ENCODE measurements at regions not wholly inside any gene's neighbourhood (a gene's known extent, or its start where the extent isn't known, plus 50 kb on each side); places are given as distances from the start of the nearest gene placed in this dataset.

- DNase-seq: no peak
- intact Hi-C loops (cut with DNase I, micrococcal nuclease): no loop called here
- TF ChIP-seq CTCF (IDR thresholded peaks at IDR 0.05): no peak
- H3K4me3 ChIP-seq: no peak overlapping the region
- no peaks in the 10 kb centered on the region for H3K4me1 ChIP-seq (ENCODE audit: low read depth)
- no peaks in the 10 kb centered on the region for H3K36me3 ChIP-seq (ENCODE audit: low read depth)
- no peak for ATAC-seq
- H3K9me3 ChIP-seq: no peaks in the 10 kb centered on the region
Observed at GRCh38 chr5:138659561-138659960, 84.4 kb upstream of the HSPA9 start.

GRCh38 chr5:138659121-138659520 is 83.9 kb upstream of the HSPA9 start:
- ATAC-seq: no peak
- Histone ChIP-seq H3K36me3 (ENCODE audit: low read depth) (no peaks in the 10 kb centered on the region), H3K9me3 (no peaks in the 10 kb centered on the region), H3K4me1 (ENCODE audit: low read depth) (peaks cover under 1% of the 10 kb centered on the region), H3K4me3 (no peak overlapping the region)
- TF ChIP-seq CTCF (IDR thresholded peaks at IDR 0.05): no peak
- no peak for DNase-seq
- intact Hi-C loops (cut with DNase I, micrococcal nuclease): no loop called here

GRCh38 chr5:138658676-138659075 is 83.5 kb upstream of the HSPA9 start:
- no peaks in the 10 kb centered on the region for H3K9me3 ChIP-seq
- intact Hi-C loops (cut with DNase I, micrococcal nuclease): no loop called here
- ATAC-seq (no peak), DNase-seq (no peak)
- TF ChIP-seq CTCF (IDR thresholded peaks at IDR 0.05): no peak
- H3K4me3 ChIP-seq: no peak overlapping the region
- H3K4me1 ChIP-seq (ENCODE audit: low read depth): peaks cover 2% of the 10 kb centered on the region
- H3K36me3 ChIP-seq (ENCODE audit: low read depth): no peaks in the 10 kb centered on the region

GRCh38 chr5:138657360-138657759 is 82.2 kb upstream of the HSPA9 start:
- TF ChIP-seq CTCF (IDR thresholded peaks at IDR 0.05): no peak
- intact Hi-C loops (cut with DNase I, micrococcal nuclease): no loop called here

GRCh38 chr5:138656916-138657315 is 81.7 kb upstream of the HSPA9 start:
- Histone ChIP-seq H3K4me1 (ENCODE audit: low read depth) (peaks cover 2% of the 10 kb centered on the region), H3K4me3 (no peak overlapping the region), H3K9me3 (no peaks in the 10 kb centered on the region), H3K36me3 (ENCODE audit: low read depth) (no peaks in the 10 kb centered on the region)
- TF ChIP-seq CTCF (IDR thresholded peaks at IDR 0.05): no peak
- no peak for ATAC-seq
- intact Hi-C loops (cut with DNase I, micrococcal nuclease): no loop called here
- DNase-seq: no peak

More at GRCh38 chr5:138657360-138657759, 82.2 kb upstream of the HSPA9 start:
- H3K36me3 ChIP-seq (ENCODE audit: low read depth): no peaks in the 10 kb centered on the region
- peaks cover 2% of the 10 kb centered on the region for H3K4me1 ChIP-seq (ENCODE audit: low read depth)
- H3K4me3 ChIP-seq: no peak overlapping the region
- DNase-seq (no peak), ATAC-seq (no peak)
- H3K9me3 ChIP-seq: no peaks in the 10 kb centered on the region

- H3K9me3 ChIP-seq: no peaks in the 10 kb centered on the region
- no peak overlapping the region for H3K4me3 ChIP-seq
- ATAC-seq (no peak), DNase-seq (no peak)
- intact Hi-C loops (cut with DNase I, micrococcal nuclease): no loop called here
- H3K4me1 ChIP-seq (ENCODE audit: low read depth): peaks cover 2% of the 10 kb centered on the region
- no peak for TF ChIP-seq CTCF (IDR thresholded peaks at IDR 0.05)
- no peaks in the 10 kb centered on the region for H3K36me3 ChIP-seq (ENCODE audit: low read depth)
Observed at GRCh38 chr5:138655530-138656190, 80.5 kb upstream of the HSPA9 start.

Data from mucosa of descending colon (tissue), 3 donors.